ENCODE measurements at regions not wholly inside any gene's neighbourhood (a gene's known extent, or its start where the extent isn't known, plus 50 kb on each side); places are given as distances from the start of the nearest gene placed in this dataset.

- TF ChIP-seq, protein P1, sequence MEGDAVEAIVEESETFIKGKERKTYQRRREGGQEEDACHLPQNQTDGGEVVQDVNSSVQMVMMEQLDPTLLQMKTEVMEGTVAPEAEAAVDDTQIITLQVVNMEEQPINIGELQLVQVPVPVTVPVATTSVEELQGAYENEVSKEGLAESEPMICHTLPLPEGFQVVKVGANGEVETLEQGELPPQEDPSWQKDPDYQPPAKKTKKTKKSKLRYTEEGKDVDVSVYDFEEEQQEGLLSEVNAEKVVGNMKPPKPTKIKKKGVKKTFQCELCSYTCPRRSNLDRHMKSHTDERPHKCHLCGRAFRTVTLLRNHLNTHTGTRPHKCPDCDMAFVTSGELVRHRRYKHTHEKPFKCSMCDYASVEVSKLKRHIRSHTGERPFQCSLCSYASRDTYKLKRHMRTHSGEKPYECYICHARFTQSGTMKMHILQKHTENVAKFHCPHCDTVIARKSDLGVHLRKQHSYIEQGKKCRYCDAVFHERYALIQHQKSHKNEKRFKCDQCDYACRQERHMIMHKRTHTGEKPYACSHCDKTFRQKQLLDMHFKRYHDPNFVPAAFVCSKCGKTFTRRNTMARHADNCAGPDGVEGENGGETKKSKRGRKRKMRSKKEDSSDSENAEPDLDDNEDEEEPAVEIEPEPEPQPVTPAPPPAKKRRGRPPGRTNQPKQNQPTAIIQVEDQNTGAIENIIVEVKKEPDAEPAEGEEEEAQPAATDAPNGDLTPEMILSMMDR (IDR thresholded peaks at IDR 0.05; ENCODE audit: low read depth, low read length, poor library complexity, severe bottlenecking) = no peak
- TF ChIP-seq EZH2phosphoT487 (IDR thresholded peaks at IDR 0.05; ENCODE audit: borderline replicate concordance, low read length) = no peak
Measured at GRCh38 chr3:193903512-193903817, 232.5 kb upstream of the HES1 start.
